ENCODE measurements at regions not wholly inside any gene's neighbourhood (a gene's known extent, or its start where the extent isn't known, plus 50 kb on each side); places are given as distances from the start of the nearest gene placed in this dataset.

DNA sequence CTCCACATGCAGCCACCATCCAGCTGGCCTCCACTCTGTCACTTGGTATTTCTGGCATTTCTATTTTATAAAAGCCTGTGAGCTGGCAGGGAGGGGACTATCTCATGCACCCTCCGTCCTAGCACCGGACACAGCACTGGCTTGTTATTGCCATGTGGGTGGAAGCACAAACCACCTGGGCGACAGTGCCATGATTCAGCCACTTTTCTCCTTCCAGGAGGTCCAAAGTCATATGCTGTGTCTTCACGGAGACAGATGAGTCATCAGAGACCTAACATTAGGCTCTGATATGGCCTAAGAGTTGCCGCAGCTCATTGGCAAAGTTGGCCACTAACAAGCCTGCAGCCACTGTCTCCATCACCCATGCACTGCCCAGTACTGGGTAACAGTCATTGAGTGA lies 1123.0 kb downstream of the VRK1 start:
- no peak for DNase-seq (ENCODE audit: low read depth)
- no peak overlapping the region for H3K4me3 ChIP-seq (ENCODE audit: low read depth, low read length)
- in situ Hi-C loops (cut with HindIII; ENCODE audit: low sequenced_read_pairs), result no loop called here
- TF ChIP-seq, protein P1, sequence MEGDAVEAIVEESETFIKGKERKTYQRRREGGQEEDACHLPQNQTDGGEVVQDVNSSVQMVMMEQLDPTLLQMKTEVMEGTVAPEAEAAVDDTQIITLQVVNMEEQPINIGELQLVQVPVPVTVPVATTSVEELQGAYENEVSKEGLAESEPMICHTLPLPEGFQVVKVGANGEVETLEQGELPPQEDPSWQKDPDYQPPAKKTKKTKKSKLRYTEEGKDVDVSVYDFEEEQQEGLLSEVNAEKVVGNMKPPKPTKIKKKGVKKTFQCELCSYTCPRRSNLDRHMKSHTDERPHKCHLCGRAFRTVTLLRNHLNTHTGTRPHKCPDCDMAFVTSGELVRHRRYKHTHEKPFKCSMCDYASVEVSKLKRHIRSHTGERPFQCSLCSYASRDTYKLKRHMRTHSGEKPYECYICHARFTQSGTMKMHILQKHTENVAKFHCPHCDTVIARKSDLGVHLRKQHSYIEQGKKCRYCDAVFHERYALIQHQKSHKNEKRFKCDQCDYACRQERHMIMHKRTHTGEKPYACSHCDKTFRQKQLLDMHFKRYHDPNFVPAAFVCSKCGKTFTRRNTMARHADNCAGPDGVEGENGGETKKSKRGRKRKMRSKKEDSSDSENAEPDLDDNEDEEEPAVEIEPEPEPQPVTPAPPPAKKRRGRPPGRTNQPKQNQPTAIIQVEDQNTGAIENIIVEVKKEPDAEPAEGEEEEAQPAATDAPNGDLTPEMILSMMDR (IDR thresholded peaks at IDR 0.05; ENCODE audit: low read depth, low read length, missing control alignments), result no peak

DNA sequence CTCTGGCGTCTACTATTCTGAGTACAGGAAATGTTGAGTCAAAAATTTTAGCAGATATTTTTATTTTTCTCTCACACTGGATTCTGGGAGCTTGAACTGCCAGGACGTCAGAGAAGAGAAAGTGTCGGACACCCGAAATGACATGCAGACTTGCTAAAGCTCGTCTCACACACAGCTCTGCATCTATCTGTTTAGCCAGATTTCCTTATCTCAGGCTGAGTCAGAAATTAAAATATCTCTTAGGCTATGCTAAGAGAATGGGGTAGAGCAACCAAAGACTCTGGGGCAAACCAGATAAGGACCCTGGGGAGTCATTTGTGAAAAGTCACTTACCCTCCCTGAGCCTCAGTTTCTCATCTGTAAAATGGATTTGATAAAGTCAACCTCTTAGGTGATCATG lies 1124.1 kb downstream of the VRK1 start:
- DNase-seq (ENCODE audit: low read depth), result no peak
- TF ChIP-seq, protein P1 (IDR thresholded peaks at IDR 0.05; ENCODE audit: low read depth, low read length, missing control alignments), result no peak
- in situ Hi-C loops (cut with HindIII; ENCODE audit: low sequenced_read_pairs), result no loop called here
- H3K4me3 ChIP-seq (ENCODE audit: low read depth, low read length), result no peak overlapping the region

DNA sequence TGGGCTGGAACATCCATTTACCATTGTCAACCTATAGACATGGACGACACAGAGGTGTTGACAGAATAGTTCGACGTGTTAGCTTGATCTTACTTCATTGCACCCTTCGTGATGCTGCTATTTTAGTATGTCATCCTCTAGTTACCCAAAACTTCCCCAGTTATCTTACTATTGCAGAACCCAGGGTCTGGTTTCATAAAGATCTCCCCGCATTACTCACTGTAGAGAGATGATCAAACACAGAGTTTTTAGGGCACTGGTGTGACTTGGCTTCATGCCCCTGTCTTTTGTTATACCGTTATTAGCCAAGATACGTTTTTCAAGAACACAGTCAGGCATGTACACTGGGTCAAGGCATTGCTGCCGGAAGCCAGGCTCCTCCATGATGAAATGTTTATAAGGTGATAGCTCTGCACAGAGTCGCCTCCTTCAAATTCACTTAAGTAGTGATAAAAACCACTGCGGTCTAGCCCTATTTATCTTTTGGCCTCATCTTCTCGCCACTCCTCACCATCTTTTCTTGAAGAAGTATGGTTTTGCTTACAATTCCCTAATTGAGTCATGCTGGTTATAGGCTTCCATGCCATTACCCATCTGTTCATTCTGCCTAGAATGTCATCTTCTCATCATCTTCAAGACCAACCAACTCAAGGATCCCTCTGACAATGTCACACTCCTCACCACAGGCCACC lies 1127.9 kb downstream of the VRK1 start:
- TF ChIP-seq, protein P1 (IDR thresholded peaks at IDR 0.05; ENCODE audit: low read depth, low read length, missing control alignments), result no peak
- in situ Hi-C loops (cut with HindIII; ENCODE audit: low sequenced_read_pairs), result no loop called here
- DNase-seq (ENCODE audit: low read depth), result no peak
- H3K4me3 ChIP-seq (ENCODE audit: low read depth, low read length), result no peak overlapping the region

DNA sequence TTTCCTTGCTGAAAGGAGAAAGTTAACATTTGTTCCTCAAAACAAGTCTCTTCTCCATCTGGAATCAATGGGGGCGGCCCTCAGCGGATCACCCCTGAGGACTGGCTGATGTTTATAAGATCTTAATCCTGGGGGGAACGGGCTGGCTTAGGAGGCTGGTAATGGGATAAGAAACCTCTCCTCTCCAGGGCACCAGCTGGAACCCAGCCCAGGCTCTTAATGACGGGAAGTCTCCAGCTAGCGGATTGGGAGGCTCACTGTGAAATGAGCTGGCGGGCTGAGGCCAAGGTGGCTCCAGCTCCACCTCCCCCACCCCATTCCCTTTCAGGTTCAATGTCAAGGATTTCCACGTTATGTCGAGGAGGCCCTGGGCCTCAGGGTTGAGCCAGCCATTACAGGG lies 1133.0 kb downstream of the VRK1 start:
- no peak overlapping the region for H3K4me3 ChIP-seq (ENCODE audit: low read depth, low read length)
- TF ChIP-seq, protein P1 (IDR thresholded peaks at IDR 0.05; ENCODE audit: low read depth, low read length, missing control alignments), result no peak
- DNase-seq (ENCODE audit: low read depth), result no peak
- in situ Hi-C loops (cut with HindIII; ENCODE audit: low sequenced_read_pairs), result no loop called here

DNA sequence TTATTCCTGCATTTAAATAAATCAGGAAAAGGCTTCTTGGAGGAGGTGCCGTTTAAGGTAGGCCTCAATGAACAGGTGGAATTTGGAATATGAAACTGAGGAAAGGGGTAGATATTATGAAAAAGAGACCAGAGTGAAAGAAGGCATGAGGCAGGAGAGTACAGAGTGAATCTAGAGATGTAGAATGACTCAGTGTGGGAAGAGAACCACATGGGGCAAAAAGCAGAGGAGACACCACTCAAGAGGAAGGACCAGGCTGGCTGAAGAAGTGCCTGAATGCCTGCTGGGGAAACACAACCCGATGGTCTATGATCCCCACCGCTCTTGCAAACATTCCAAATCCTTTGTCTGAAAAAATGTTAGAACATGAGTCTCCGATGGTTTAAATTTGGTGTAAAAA lies 1134.1 kb downstream of the VRK1 start:
- in situ Hi-C loops (cut with HindIII; ENCODE audit: low sequenced_read_pairs), result no loop called here
- DNase-seq (ENCODE audit: low read depth), result no peak
- H3K4me3 ChIP-seq (ENCODE audit: low read depth, low read length), result no peak overlapping the region
- TF ChIP-seq, protein P1 (IDR thresholded peaks at IDR 0.05; ENCODE audit: low read depth, low read length, missing control alignments), result no peak

DNA sequence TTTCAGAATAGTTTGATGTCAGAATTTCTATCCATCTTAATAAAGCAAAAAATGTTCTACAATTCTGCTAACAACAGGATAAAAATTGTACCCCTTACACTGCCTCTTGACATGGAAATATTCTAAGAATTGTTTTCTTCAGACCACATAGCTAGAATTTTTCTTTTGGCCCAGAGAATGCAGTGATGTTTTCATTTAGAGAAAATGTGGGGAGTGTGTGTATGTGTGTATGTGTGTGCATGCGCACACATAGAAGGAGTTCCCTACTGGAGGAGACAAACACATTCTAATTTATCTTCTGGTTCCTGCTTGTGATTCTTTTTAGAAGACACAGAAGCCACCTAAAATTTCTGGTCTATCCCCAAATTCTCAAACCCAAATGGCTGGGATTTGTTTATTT lies 1145.7 kb downstream of the VRK1 start:
- in situ Hi-C loops (cut with HindIII; ENCODE audit: low sequenced_read_pairs), result no loop called here
- no peak overlapping the region for H3K4me3 ChIP-seq (ENCODE audit: low read depth, low read length)
- no peak for DNase-seq (ENCODE audit: low read depth)
- TF ChIP-seq, protein P1 (IDR thresholded peaks at IDR 0.05; ENCODE audit: low read depth, low read length, missing control alignments), result no peak
